ENCODE measurements at regions not wholly inside any gene's neighbourhood (a gene's known extent, or its start where the extent isn't known, plus 50 kb on each side); places are given as distances from the start of the nearest gene placed in this dataset.

DNA sequence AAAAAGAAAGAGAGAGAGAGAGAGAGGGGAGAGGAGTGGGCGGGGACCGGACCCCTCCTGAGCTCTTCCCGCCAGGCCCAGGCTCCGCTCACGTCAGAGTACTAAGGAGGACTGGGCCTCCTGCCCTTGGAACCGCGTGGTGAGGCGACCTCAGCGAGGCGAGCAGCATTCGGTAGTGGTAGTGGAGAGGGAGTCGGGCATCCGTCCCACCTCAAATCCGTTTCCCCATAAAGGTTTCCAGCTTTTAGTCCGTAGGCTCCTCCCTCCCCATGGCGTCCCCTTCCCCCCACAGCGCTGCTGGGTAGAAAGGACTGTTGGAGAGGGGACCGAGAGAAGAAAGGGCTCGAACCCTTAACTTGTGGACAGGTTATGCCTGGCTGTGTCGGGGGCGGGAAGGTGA is 124.4 kb upstream of the BARHL2 start:
- TF ChIP-seq EZH2 (IDR thresholded peaks at IDR 0.05; ENCODE audit: borderline replicate concordance, low read depth, low read length, severe bottlenecking): no peak
- TF ChIP-seq, protein P1, sequence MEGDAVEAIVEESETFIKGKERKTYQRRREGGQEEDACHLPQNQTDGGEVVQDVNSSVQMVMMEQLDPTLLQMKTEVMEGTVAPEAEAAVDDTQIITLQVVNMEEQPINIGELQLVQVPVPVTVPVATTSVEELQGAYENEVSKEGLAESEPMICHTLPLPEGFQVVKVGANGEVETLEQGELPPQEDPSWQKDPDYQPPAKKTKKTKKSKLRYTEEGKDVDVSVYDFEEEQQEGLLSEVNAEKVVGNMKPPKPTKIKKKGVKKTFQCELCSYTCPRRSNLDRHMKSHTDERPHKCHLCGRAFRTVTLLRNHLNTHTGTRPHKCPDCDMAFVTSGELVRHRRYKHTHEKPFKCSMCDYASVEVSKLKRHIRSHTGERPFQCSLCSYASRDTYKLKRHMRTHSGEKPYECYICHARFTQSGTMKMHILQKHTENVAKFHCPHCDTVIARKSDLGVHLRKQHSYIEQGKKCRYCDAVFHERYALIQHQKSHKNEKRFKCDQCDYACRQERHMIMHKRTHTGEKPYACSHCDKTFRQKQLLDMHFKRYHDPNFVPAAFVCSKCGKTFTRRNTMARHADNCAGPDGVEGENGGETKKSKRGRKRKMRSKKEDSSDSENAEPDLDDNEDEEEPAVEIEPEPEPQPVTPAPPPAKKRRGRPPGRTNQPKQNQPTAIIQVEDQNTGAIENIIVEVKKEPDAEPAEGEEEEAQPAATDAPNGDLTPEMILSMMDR (IDR thresholded peaks at IDR 0.05; ENCODE audit: borderline replicate concordance, extremely low read depth, low read length, poor library complexity, severe bottlenecking): no peak

Measured in DND-41 (cell line).